RPMI8226 (cell line): ENCODE measurements at regions not wholly inside any gene's neighbourhood (a gene's known extent, or its start where the extent isn't known, plus 50 kb on each side); places are given as distances from the start of the nearest gene placed in this dataset.
A peak's percentile ranks its signal among the peaks of the same experiment; 100 is the strongest.

Experiments
- DNase-seq: peaks from one replicate; pipeline ENCODE4 v3.0.0-alpha.2; 2015

DNA sequence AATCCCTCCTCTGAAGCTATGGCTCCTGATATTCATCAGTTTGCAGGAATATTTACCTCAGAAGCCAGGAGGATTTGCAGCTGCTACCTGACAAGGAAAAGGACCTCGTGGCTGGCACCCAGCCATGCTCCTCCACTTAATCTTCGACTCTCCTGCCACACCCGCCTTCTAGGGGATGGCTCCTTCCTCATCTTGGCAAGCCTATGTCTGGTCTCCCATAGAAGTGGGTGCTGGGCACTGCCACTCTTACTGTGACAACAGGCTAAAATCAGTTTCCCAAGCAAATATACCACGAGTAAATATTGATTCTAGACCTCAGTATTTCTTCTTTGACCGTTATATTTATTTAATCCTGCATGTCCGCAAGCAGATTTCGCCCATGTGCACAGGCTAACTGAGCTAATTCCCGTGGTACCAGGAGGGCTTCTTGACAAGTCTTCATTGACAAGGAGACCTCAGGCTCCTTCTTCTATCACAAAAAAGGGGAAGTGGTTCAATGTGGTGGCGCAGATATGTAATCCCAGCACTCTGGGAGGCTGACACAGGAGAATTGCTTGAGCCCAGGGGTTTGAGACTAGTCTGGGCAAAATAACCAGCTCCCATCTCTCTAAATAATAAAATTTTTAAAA lies 52.6 kb upstream of the DCTD start:
- peak; percentile 5 for DNase-seq

DNA sequence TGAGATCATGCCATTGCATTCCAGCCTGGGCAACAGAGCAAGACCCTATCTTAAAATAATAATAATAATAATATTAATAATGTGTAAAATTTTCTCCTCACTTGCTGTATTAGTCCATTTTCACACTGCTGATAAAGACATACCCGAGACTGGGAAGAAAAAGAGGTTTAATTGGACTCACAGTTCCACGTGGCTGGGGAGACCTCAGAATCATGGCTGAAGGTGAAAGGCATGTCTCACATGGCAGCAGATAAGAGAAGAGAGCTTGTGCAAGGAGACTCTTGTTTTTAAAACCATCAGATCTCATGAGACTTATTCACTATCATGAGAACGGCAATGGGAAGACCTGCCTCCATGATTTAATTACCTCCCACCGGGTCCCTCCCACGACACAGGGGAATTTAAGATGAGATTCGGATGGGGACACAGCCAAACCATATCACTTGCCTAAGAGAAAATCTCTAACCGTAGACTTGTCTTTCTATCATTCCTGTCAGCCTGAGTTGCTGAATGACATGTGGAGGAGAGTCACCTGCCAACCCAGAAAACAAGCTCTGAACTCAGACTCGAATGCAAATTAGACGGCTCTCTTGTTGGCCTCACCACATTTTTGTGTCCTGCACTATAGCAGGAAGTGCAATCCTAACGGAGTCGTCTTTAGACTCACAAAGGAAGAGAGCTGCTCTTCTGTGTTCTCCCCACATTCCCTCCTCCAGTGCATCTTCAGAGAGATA lies 51.9 kb upstream of the DCTD start:
- DNase-seq = no peak

DNA sequence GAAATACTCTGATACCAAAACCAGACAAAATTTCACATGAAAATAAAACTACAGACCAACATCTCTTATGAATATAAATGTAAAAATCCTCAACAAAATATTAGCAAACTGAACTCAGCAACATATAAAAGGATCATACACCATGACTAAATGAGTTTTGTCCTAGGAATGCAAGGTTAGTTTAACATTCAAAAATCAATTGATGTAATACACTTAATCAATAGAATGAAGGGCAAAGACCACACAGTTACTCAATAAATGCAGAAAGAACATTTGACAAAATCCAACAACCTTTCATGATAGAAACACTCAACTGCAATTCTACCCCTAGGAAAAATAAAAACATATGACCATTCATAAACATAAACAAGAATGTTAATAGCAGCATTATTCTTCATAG lies 50.2 kb upstream of the DCTD start:
- no peak for DNase-seq
